HCT116 (cell line): ENCODE measurements at regions not wholly inside any gene's neighbourhood (a gene's known extent, or its start where the extent isn't known, plus 50 kb on each side); places are given as distances from the start of the nearest gene placed in this dataset.

Experiments
- CEBPB ChIP-seq: IDR thresholded peaks from 2 replicates; pipeline ENCODE4 v1.6.1; 2012; ENCODE audit warnings: low read depth
- CTCF ChIP-seq, 3 experiments: fragments of 200-600 bp in 1 of 3; sonication (generic) in 1 of 3; IDR thresholded peaks in 2 of 3; conservative IDR thresholded peaks in 1 of 3; 2 replicates each; pipeline ENCODE4 v1.5.1; 2012 to 2017; ENCODE audit warnings: low read depth in 2 of 3, low read length in 2 of 3, antibody characterized with exemption in 1 of 3, borderline replicate concordance in 1 of 3, control low read depth in 1 of 3, mild to moderate bottlenecking in 1 of 3, mixed read lengths in 1 of 3, mixed run types in 1 of 3, moderate library complexity in 1 of 3; ENCODE audit not compliant: insufficient read depth in 1 of 3
- EZH2 ChIP-seq: fragments of 200-600 bp; sonication (generic); IDR thresholded peaks from 2 replicates; pipeline ENCODE4 v1.6.1; 2017; ENCODE audit warnings: antibody characterized with exemption, mixed run types
- POLR2A ChIP-seq: IDR thresholded peaks from 2 replicates; pipeline ENCODE4 v1.7.0; 2011; ENCODE audit warnings: borderline replicate concordance; ENCODE audit not compliant: insufficient read depth, insufficient read length; ENCODE audit errors: extremely low read depth
- ZNF274 ChIP-seq: fragments of 200-500 bp; sonication (Bioruptor generic); IDR thresholded peaks from 2 replicates; pipeline ENCODE4 v1.6.1; 2014; ENCODE audit warnings: mild to moderate bottlenecking, low read depth, low read length, inconsistent platforms

- TF ChIP-seq CTCF (IDR thresholded peaks at IDR 0.05 in 2 of 3, conservative IDR thresholded peaks at IDR 0.05 in 1 of 3; ENCODE audit: borderline replicate concordance in 1 of 3, insufficient read depth in 1 of 3, low read depth in 2 of 3, low read length in 2 of 3) (no peak), ZNF274 (no peak), POLR2A (no peak), CEBPB (no peak), EZH2 (no peak)
Measured at GRCh38 chr1:69269491-69269890, 298.2 kb upstream of the LRRC7 start.
